Colonic mucosa (tissue), 4 donors: ENCODE measurements at regions not wholly inside any gene's neighbourhood (a gene's known extent, or its start where the extent isn't known, plus 50 kb on each side); places are given as distances from the start of the nearest gene placed in this dataset.

ENCODE experiments used
- DNase-seq: peaks from one replicate; pipeline ENCODE4 v3.0.0-alpha.2; 2020
- H3K27ac ChIP-seq: fragments of 200-600 bp; one replicate; pipeline ENCODE4 v1.8.0; 2021
- H3K27me3 ChIP-seq: fragments of 200-600 bp; one replicate; pipeline ENCODE4 v1.8.0; 2021
- H3K36me3 ChIP-seq: fragments of 200-600 bp; one replicate; pipeline ENCODE4 v1.8.0; 2021
- H3K4me1 ChIP-seq: fragments of 200-600 bp; one replicate; pipeline ENCODE4 v1.8.0; 2021; ENCODE audit warnings: mild to moderate bottlenecking
- H3K4me3 ChIP-seq: fragments of 200-600 bp; one replicate; pipeline ENCODE4 v1.8.0; 2021
- H3K9ac ChIP-seq, 2 donors: one replicate each; pipeline ENCODE4 v1.7.0; 2013; ENCODE audit warnings: control low read depth in 2 of 2, low read depth in 2 of 2, low read length in 2 of 2
- H3K9me3 ChIP-seq: fragments of 200-600 bp; one replicate; pipeline ENCODE4 v1.8.0; 2021
- CTCF ChIP-seq: fragments of 200-600 bp; IDR thresholded peaks from one replicate; pipeline ENCODE4 v1.8.0; 2022; ENCODE audit warnings: antibody characterized with exemption, mild to moderate bottlenecking
- intact Hi-C: fragments of 100-400 bp; cut with DNase I; formaldehyde crosslinking; loops from one replicate; pipeline ENCODE4 v1.14.1; 2022
- donor health status: healthy.
- donor health status: DM: no; HTN: no; CAD: no.
- donor health status: DM: no; HTN: no; CAD: no.

DNA sequence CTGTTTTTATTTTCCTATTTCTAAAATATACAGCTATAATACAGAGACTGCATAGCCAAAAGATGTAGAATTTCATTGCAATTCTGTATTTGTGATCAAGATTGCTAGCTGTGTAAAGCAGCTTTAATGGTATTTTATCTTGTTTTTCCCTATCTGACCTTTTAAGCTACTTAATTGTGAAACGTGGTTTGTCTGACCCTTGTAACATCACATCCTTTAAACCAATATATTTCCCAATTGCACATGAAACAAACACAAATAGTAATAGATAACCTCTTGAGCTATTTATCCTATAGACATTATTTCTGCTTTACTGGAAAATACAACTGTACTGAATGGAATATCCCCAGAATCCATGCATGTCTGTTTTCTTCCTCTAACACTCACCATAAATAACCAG, 112.2 kb upstream of the PLPPR4 start:
- Histone ChIP-seq H3K9ac (no peak overlapping the region), H3K36me3 (no peaks in the 10 kb centered on the region), H3K27ac (no peak overlapping the region), H3K4me1 (no peaks in the 10 kb centered on the region), H3K4me3 (no peak overlapping the region), H3K27me3 (no peaks in the 10 kb centered on the region), H3K9me3 (no peaks in the 10 kb centered on the region)
- TF ChIP-seq CTCF = no peak
- DNase-seq = no peak
- intact Hi-C loops = no loop called here

DNA sequence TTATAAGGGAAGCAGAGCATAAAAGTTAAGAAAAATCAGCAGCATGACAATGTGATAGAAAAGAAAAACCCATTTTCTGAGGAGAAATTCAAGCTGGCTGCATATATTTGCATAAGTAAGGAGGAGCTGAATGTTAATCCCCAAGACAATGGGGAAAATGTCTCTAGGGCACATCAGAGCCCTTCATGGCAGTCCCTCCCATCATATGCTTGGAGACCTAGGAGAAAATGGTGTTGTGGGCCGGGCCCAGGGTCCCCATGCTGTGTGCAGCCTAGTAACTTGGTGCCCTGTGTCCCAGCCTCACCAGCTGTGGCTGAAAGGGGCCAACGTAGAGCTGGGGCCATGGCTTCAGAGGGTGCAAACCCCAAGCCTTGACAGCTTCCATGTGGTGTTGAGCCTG, 100.6 kb upstream of the PLPPR4 start:
- Histone ChIP-seq H3K27ac (no peak overlapping the region), H3K4me3 (no peak overlapping the region), H3K4me1 (no peaks in the 10 kb centered on the region), H3K27me3 (no peaks in the 10 kb centered on the region), H3K9ac (no peak overlapping the region), H3K9me3 (no peaks in the 10 kb centered on the region), H3K36me3 (no peaks in the 10 kb centered on the region)
- intact Hi-C loops = no loop called here
- DNase-seq = no peak
- TF ChIP-seq CTCF = no peak

DNA sequence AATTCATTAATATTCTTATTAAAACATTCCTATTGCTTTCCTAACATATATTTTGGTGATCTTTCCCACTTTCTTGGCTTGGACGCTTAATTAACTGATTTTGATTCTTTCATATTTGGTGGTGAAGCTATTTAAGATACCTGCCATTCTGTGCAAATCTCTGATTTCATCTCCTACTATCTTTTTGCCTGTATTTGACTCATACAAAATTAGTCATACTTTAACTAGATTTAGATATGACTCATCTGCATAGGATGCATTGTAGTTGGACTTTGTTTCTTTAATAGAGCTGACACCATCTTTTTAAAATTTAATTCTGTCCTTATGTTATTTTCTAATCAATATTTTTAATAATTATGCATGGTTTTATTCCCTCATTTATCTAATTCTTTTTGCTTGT, 93.8 kb upstream of the PLPPR4 start:
- Histone ChIP-seq H3K4me3 (no peak overlapping the region), H3K4me1 (no peaks in the 10 kb centered on the region), H3K27ac (no peak overlapping the region), H3K36me3 (no peaks in the 10 kb centered on the region), H3K9me3 (no peaks in the 10 kb centered on the region), H3K9ac (no peak overlapping the region), H3K27me3 (no peaks in the 10 kb centered on the region)
- intact Hi-C loops = loop anchor here (10.0 kb wide), 1 partner anchor 534 kb away; no protein-coding TSS in a partner anchor
- no peak for DNase-seq
- no peak for TF ChIP-seq CTCF

DNA sequence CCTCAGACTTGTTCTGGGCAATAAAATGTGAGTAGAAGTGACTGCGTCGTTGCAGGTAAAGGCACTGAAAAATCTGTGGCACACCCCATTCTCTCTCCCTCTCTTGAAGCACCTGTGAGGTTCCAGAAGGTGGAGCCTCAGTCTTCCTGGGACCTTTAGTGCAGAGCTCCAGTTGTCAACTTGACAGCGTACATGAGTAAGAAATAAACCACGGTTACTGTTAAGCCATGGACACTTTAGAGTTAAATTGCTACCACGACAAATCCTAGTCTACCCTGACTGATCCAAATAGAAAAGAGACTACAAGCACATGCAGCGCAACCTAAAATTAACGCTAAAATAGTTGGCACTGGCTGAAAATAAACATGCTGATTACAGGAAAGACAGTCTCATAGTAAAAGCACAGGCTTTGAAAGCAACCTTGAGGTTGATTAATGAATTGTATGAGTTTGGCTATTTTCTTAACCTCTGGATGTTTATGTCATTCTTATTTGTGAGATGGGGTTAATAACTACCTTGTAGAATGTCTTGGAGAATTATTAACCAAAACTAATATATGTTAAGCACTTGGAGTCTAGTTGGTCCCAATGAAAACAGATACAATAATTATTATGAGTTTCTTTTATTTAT, 93.0 kb upstream of the PLPPR4 start:
- intact Hi-C loops = loop anchor here (10.0 kb wide), 1 partner anchor 534 kb away; no protein-coding TSS in a partner anchor
- Histone ChIP-seq H3K9me3 (no peaks in the 10 kb centered on the region), H3K4me1 (no peaks in the 10 kb centered on the region), H3K4me3 (no peak overlapping the region), H3K9ac (no peak overlapping the region), H3K36me3 (no peaks in the 10 kb centered on the region), H3K27me3 (no peaks in the 10 kb centered on the region), H3K27ac (no peak overlapping the region)
- DNase-seq = no peak
- no peak for TF ChIP-seq CTCF

DNA sequence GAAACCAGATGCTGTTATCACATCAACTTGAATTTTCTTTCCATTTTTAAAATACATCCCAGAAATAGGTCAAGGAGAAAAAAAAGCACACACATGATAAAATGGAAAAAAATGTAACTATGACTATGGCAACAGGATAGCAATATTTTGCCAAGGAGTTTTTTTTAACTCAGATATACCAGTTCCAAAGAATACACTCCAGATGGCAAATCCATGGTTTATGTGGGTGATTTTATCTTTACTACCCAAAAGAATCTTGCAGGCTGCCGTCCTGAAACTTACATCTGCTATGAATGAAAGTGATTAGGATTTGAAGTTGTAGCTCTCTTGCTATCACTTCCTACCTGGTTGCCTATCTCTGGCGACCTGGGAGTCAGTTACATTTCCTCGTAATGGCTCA, 91.0 kb upstream of the PLPPR4 start:
- DNase-seq = no peak
- Histone ChIP-seq H3K27me3 (no peaks in the 10 kb centered on the region), H3K9me3 (no peaks in the 10 kb centered on the region), H3K27ac (no peak overlapping the region), H3K36me3 (no peaks in the 10 kb centered on the region), H3K4me3 (no peak overlapping the region), H3K9ac (no peak overlapping the region), H3K4me1 (no peaks in the 10 kb centered on the region)
- intact Hi-C loops = loop anchor here (10.0 kb wide), 1 partner anchor 532 kb away; no protein-coding TSS in a partner anchor
- TF ChIP-seq CTCF = no peak
